ENCODE measurements at regions not wholly inside any gene's neighbourhood (a gene's known extent, or its start where the extent isn't known, plus 50 kb on each side); places are given as distances from the start of the nearest gene placed in this dataset.

GRCh38 chrX:148080593-148080992 lies 99.5 kb downstream of the FMR1NB start:
- TF ChIP-seq YY1 (IDR thresholded peaks at IDR 0.05; ENCODE audit: insufficient read depth, insufficient read length) (no peak), ZNF274 (IDR thresholded peaks at IDR 0.05; ENCODE audit: low read depth, low read length) (no peak), SUZ12 (IDR thresholded peaks at IDR 0.05; ENCODE audit: extremely low read depth, insufficient read depth, insufficient read length) (no peak)
